CD14-positive monocyte (primary cell): ENCODE measurements at regions not wholly inside any gene's neighbourhood (a gene's known extent, or its start where the extent isn't known, plus 50 kb on each side); places are given as distances from the start of the nearest gene placed in this dataset. TPM values are rescaled to one million over a fixed set of nuclear protein-coding genes. Genes with fewer than 3 reads are reported as not detected.

Experiments used
- DNase-seq, 3 donors: peaks; one replicate each; pipeline ENCODE4 v3.0.0-alpha.2; 2011 to 2022
- H2AFZ ChIP-seq: 2 replicates; pipeline ENCODE4 v1.6.0; 2012; ENCODE audit warnings: mild to moderate bottlenecking, low read depth, low read length, inconsistent platforms; ENCODE audit not compliant: insufficient read depth, poor library complexity, severe bottlenecking
- H3K27ac ChIP-seq, 2 donors: 1 replicate in 1 of 2; 2 replicates in 1 of 2; pipeline ENCODE4 v1.5.1; 2012 to 2013; ENCODE audit warnings: low read length in 2 of 2, control low read depth in 1 of 2, inconsistent platforms in 1 of 2, low read depth in 1 of 2, mild to moderate bottlenecking in 1 of 2
- H3K27me3 ChIP-seq, 2 donors: one replicate each; pipeline versions ENCODE4 v1.6.0 to v1.6.1; 2011 to 2013; ENCODE audit warnings: low read length in 2 of 2; ENCODE audit not compliant: control insufficient read depth in 2 of 2, insufficient read depth in 2 of 2
- H3K36me3 ChIP-seq, 2 donors: replicated peaks in 1 of 2; 1 replicate in 1 of 2; 2 replicates in 1 of 2; pipeline versions ENCODE4 v1.5.1 to v1.6.1; 2012 to 2013; ENCODE audit warnings: low read length in 2 of 2, control low read depth in 1 of 2, inconsistent platforms in 1 of 2, mild to moderate bottlenecking in 1 of 2; ENCODE audit not compliant: insufficient read depth in 2 of 2, control insufficient read depth in 1 of 2
- H3K4me1 ChIP-seq, 2 donors: 1 replicate in 1 of 2; 2 replicates in 1 of 2; pipeline versions ENCODE4 v1.5.1 to v1.6.1; 2012 to 2013; ENCODE audit warnings: low read length in 2 of 2, control low read depth in 1 of 2, inconsistent platforms in 1 of 2, mild to moderate bottlenecking in 1 of 2, moderate library complexity in 1 of 2; ENCODE audit not compliant: insufficient read depth in 2 of 2, control insufficient read depth in 1 of 2
- H3K4me2 ChIP-seq: replicated peaks from 2 replicates; pipeline ENCODE3; 2012; ENCODE audit warnings: low read length, moderate library complexity, mild to moderate bottlenecking; ENCODE audit not compliant: poor library complexity, severe bottlenecking; ENCODE audit errors: extremely low read depth
- H3K4me3 ChIP-seq, 3 experiments: fragments of 200-600 bp in 1 of 3; sonication (generic) in 1 of 3; replicated peaks in 1 of 3; 1 replicate in 2 of 3; 2 replicates in 1 of 3; pipeline ENCODE4 v1.5.1; 2011 to 2013; ENCODE audit warnings: low read length in 3 of 3, mild to moderate bottlenecking in 3 of 3, control low read depth in 2 of 3, low read depth in 2 of 3, inconsistent platforms in 1 of 3, moderate library complexity in 1 of 3
- H3K79me2 ChIP-seq: 2 replicates; pipeline ENCODE4 v1.6.0; 2012; ENCODE audit warnings: mild to moderate bottlenecking, control low read depth, inconsistent platforms, low read length, moderate library complexity; ENCODE audit not compliant: insufficient read depth
- H3K9ac ChIP-seq: 2 replicates; pipeline ENCODE4 v1.6.0; 2017; ENCODE audit warnings: low read length, mild to moderate bottlenecking; ENCODE audit not compliant: insufficient read depth, poor library complexity, severe bottlenecking
- H3K9me3 ChIP-seq, 2 donors: replicated peaks in 1 of 2; 1 replicate in 1 of 2; 2 replicates in 1 of 2; pipeline versions ENCODE4 v1.5.1 to v1.6.1; 2012 to 2013; ENCODE audit warnings: low read length in 2 of 2, control low read depth in 1 of 2; ENCODE audit not compliant: control insufficient read depth in 1 of 2, insufficient read depth in 1 of 2
- H4K20me1 ChIP-seq: 2 replicates; pipeline ENCODE4 v1.6.0; 2012; ENCODE audit warnings: mild to moderate bottlenecking, low read length, control low read depth, moderate library complexity; ENCODE audit not compliant: insufficient read depth
- H3K27ac Mint-ChIP-seq, 7 donors: one replicate each; pipeline ENCODE4 v1.8.0; 2020; ENCODE audit warnings: mild to moderate bottlenecking in 7 of 7, mixed read lengths in 7 of 7, moderate library complexity in 6 of 7, inconsistent platforms in 2 of 7
- H3K27me3 Mint-ChIP-seq, 3 donors: one replicate each; pipeline ENCODE4 v1.8.0; 2021 to 2022; ENCODE audit warnings: low read depth in 3 of 3, mild to moderate bottlenecking in 3 of 3, mixed read lengths in 3 of 3, moderate library complexity in 3 of 3, inconsistent platforms in 1 of 3
- H3K36me3 Mint-ChIP-seq, 2 donors: one replicate each; pipeline ENCODE4 v1.8.0; 2020; ENCODE audit warnings: mixed read lengths in 2 of 2, inconsistent platforms in 1 of 2, mild to moderate bottlenecking in 1 of 2
- H3K4me1 Mint-ChIP-seq: one replicate; pipeline ENCODE4 v1.8.0; 2020; ENCODE audit warnings: mild to moderate bottlenecking, mixed read lengths
- H3K4me3 Mint-ChIP-seq, 2 donors: one replicate each; pipeline ENCODE4 v1.8.0; 2020; ENCODE audit warnings: mild to moderate bottlenecking in 2 of 2, mixed read lengths in 2 of 2, moderate library complexity in 1 of 2
- H3K9me3 Mint-ChIP-seq, 7 donors: one replicate each; pipeline ENCODE4 v1.8.0; 2020 to 2022; ENCODE audit warnings: mixed read lengths in 7 of 7, mild to moderate bottlenecking in 6 of 7, moderate library complexity in 6 of 7, inconsistent platforms in 2 of 7
- CTCF ChIP-seq: fragments of 200-600 bp; IDR thresholded peaks from one replicate; pipeline ENCODE4 v1.8.0; 2022; ENCODE audit warnings: antibody characterized with exemption, mild to moderate bottlenecking
- WGBS: methylation state at CpG from one replicate; pipeline ENCODE4 v1.1.5; 2013; ENCODE audit warnings: missing lambda C conversion rate; ENCODE audit not compliant: insufficient coverage; 5-methylcytosine and 5-hydroxymethylcytosine counted together
- intact Hi-C, 2 donors: fragments of 100-400 bp; cut with micrococcal nuclease; formaldehyde crosslinking; loops; one replicate each; pipeline versions ENCODE4 v1.15.0 to v1.15.1; 2023
- small RNA-seq: library from RNA; depleted of rRNA; stranded (forward); fragments of <200 nt; gene quantifications from one replicate; pipeline ENCODE3, GENCODE V24; 2012; ENCODE audit warnings: low read depth; ENCODE audit not compliant: insufficient read length

GRCh38 chr4:55291227-55291640 is 54.8 kb upstream of the SRD5A3 start:
- no peak for DNase-seq
- Mint-ChIP-seq H3K4me3 (no peak overlapping the region), H3K27me3 (peaks cover 1 to 2% (median 1%) of the 10 kb centered on the region in 3 donors), H3K27ac (no peak overlapping the region), H3K36me3 (no peaks in the 10 kb centered on the region), H3K9me3 (peaks cover 0 to 4% (median 2%) of the 10 kb centered on the region in 7 donors), H3K4me1 (no peaks in the 10 kb centered on the region)
- intact Hi-C loops: no loop called here
- WGBS: no CpG with 5 or more reads among the region's 3 CpGs
- Histone ChIP-seq H4K20me1 (no peaks in the 10 kb centered on the region), H3K36me3 (no peaks in the 10 kb centered on the region), H3K9ac (no peak overlapping the region), H2AFZ (no peak overlapping the region), H3K4me1 (no peaks in the 10 kb centered on the region), H3K27ac (no peak overlapping the region), H3K9me3 (peaks cover 0 to 3% of the 10 kb centered on the region in 2 donors), H3K4me3 (no peak overlapping the region), H3K27me3 (no peaks in the 10 kb centered on the region), H3K79me2 (no peaks in the 10 kb centered on the region), H3K4me2 (no peak overlapping the region)
- no peak for TF ChIP-seq CTCF

GRCh38 chr4:55296096-55296495 is 49.9 kb upstream of the SRD5A3 start:
- Histone ChIP-seq H3K9me3 (peaks cover 6 to 10% of the 10 kb centered on the region in 2 donors), H3K4me2 (no peak overlapping the region), H4K20me1 (no peaks in the 10 kb centered on the region), H2AFZ (no peak overlapping the region), H3K79me2 (no peaks in the 10 kb centered on the region), H3K27ac (no peak overlapping the region), H3K4me3 (no peak overlapping the region), H3K27me3 (no peaks in the 10 kb centered on the region), H3K36me3 (no peaks in the 10 kb centered on the region), H3K9ac (no peak overlapping the region), H3K4me1 (no peaks in the 10 kb centered on the region)
- Mint-ChIP-seq H3K36me3 (no peaks in the 10 kb centered on the region), H3K27me3 (peaks cover 1 to 2% (median 1%) of the 10 kb centered on the region in 3 donors), H3K9me3 (peaks cover 0 to 14% (median 6%) of the 10 kb centered on the region in 7 donors), H3K4me3 (no peak overlapping the region), H3K27ac (no peak overlapping the region), H3K4me1 (no peaks in the 10 kb centered on the region)
- no peak for TF ChIP-seq CTCF
- intact Hi-C loops: no loop called here
- no CpG with 5 or more reads among the region's 4 CpGs for whole genome bisulfite sequencing
- no peak for DNase-seq

Small RNA genes lying in the stretch of these regions (small RNA-seq; reads per million reads assigned to genes)
- not detected for gene RN7SL822P
- gene RNU6-746P: not detected
